Endothelial cell of umbilical vein (primary cell): ENCODE measurements at regions not wholly inside any gene's neighbourhood (a gene's known extent, or its start where the extent isn't known, plus 50 kb on each side); places are given as distances from the start of the nearest gene placed in this dataset.

Source experiments
- BruUV-seq: library from RNA; stranded (reverse); fragments of 400-500 nt; replicated peaks from 2 replicates; lab custom pipeline; 2021; lab: Mats Ljungman, UMichigan
- CTCF ChIA-PET: fragments of 300-600, 350-600 bp; sonication (Branson Sonifier 250); formaldehyde crosslinking; loops from one replicate; lab custom pipeline; 2021; ENCODE audit warnings: antibody characterized with exemption, inconsistent platforms; lab: Charles Lee
- POLR2A ChIA-PET: fragments of 300-600, 350-600 bp; sonication (Branson Sonifier 250); formaldehyde crosslinking; loops from one replicate; lab custom pipeline; 2021; ENCODE audit warnings: antibody characterized with exemption, inconsistent platforms; lab: Charles Lee
- DNase-seq: peaks from one replicate; pipeline ENCODE4 v3.0.0-alpha.2; 2011; ENCODE audit warnings: low read depth, low spot score
- FAIRE-seq: peaks from 2 replicates; lab custom pipeline; 2011; peaks lifted over from hg19 to GRCh38; lab: Jason Lieb, UNC
- H2AFZ ChIP-seq: 2 replicates; pipeline ENCODE4 v1.6.0; 2012; ENCODE audit warnings: low read depth, low read length, control low read depth, inconsistent platforms
- H3K27ac ChIP-seq: 2 replicates; pipeline ENCODE4 v1.5.1; 2011; ENCODE audit warnings: low read depth, mild to moderate bottlenecking, control low read depth, low read length, moderate library complexity; ENCODE audit not compliant: insufficient read depth
- H3K27me3 ChIP-seq, 2 experiments: 2 replicates each; pipeline versions ENCODE4 v1.6.0 to v1.6.1; 2011; ENCODE audit warnings: low read length in 2 of 2, mixed read lengths in 1 of 2; ENCODE audit not compliant: control insufficient read depth in 2 of 2, insufficient read depth in 2 of 2
- H3K36me3 ChIP-seq, 2 experiments: 2 replicates in 1 of 2; 3 replicates in 1 of 2; pipeline ENCODE4 v1.5.1; 2011; ENCODE audit warnings: low read length in 2 of 2, mild to moderate bottlenecking in 1 of 2, moderate library complexity in 1 of 2; ENCODE audit not compliant: control insufficient read depth in 2 of 2, insufficient read depth in 2 of 2; ENCODE audit errors: extremely low read depth in 1 of 2
- H3K4me1 ChIP-seq: 3 replicates; pipeline ENCODE4 v1.5.1; 2011; ENCODE audit warnings: mild to moderate bottlenecking, low read length; ENCODE audit not compliant: control insufficient read depth, insufficient read depth; ENCODE audit errors: extremely low read depth
- H3K4me2 ChIP-seq: 2 replicates; pipeline ENCODE4 v1.6.1; 2011; ENCODE audit warnings: low read length, control low read depth, mixed read lengths; ENCODE audit not compliant: insufficient read depth
- H3K4me3 ChIP-seq, 3 experiments: fragments of 200-600 bp in 1 of 3; sonication (generic), shearing (Covaris generic) in 1 of 3; replicated peaks in 1 of 3; 2 replicates each; pipeline ENCODE4 v1.5.1; 2011 to 2016; ENCODE audit warnings: control low read depth in 3 of 3, low read length in 3 of 3, mild to moderate bottlenecking in 2 of 3, inconsistent platforms in 1 of 3, low read depth in 1 of 3, moderate library complexity in 1 of 3; ENCODE audit not compliant: insufficient read depth in 1 of 3
- H3K79me2 ChIP-seq: 2 replicates; pipeline ENCODE4 v1.6.0; 2012; ENCODE audit warnings: low read length, inconsistent platforms; ENCODE audit not compliant: control insufficient read depth, insufficient read depth
- H3K9ac ChIP-seq: replicated peaks from 2 replicates; pipeline ENCODE3; 2011; ENCODE audit warnings: low read length, control low read depth; ENCODE audit not compliant: insufficient read depth; ENCODE audit errors: extremely low read depth
- H3K9me1 ChIP-seq: replicated peaks from 3 replicates; pipeline ENCODE4 v1.6.0; 2011; ENCODE audit warnings: mild to moderate bottlenecking, low read length; ENCODE audit not compliant: control insufficient read depth, insufficient read depth; ENCODE audit errors: extremely low read depth
- H3K9me3 ChIP-seq: replicated peaks from 2 replicates; pipeline ENCODE4 v1.5.1; 2012; ENCODE audit warnings: low read length, inconsistent platforms; ENCODE audit not compliant: control insufficient read depth, insufficient read depth
- H4K20me1 ChIP-seq: replicated peaks from 2 replicates; pipeline ENCODE3; 2011; ENCODE audit warnings: mild to moderate bottlenecking, low read length; ENCODE audit not compliant: control insufficient read depth, insufficient read depth; ENCODE audit errors: extremely low read depth
- CTCF ChIP-seq, 2 donors: IDR thresholded peaks; 1 replicate in 1 of 2; 2 replicates in 1 of 2; pipeline ENCODE4 v1.5.1; 2011; ENCODE audit warnings: low read length in 2 of 2, mild to moderate bottlenecking in 2 of 2, moderate library complexity in 2 of 2, control low read depth in 1 of 2, inconsistent platforms in 1 of 2, low read depth in 1 of 2; ENCODE audit not compliant: insufficient read depth in 1 of 2; ENCODE audit errors: extremely low read depth in 1 of 2
- EZH2 ChIP-seq: IDR thresholded peaks from 2 replicates; pipeline ENCODE4 v1.6.1; 2012; ENCODE audit warnings: borderline replicate concordance, low read depth, mild to moderate bottlenecking, moderate library complexity, low read length, inconsistent platforms; ENCODE audit not compliant: severe bottlenecking
- FOS ChIP-seq: IDR thresholded peaks from 2 replicates; pipeline ENCODE4 v1.6.1; 2011; ENCODE audit warnings: mild to moderate bottlenecking, low read length, moderate library complexity, borderline replicate concordance; ENCODE audit not compliant: insufficient read depth
- GATA2 ChIP-seq: IDR thresholded peaks from 2 replicates; pipeline ENCODE4 v1.7.0; 2011; ENCODE audit warnings: low read depth, mild to moderate bottlenecking, moderate library complexity, mixed read lengths, low read length; ENCODE audit not compliant: insufficient read length, insufficient read depth
- JUN ChIP-seq: IDR thresholded peaks from 2 replicates; pipeline ENCODE4 v1.6.1; 2011; ENCODE audit warnings: borderline replicate concordance, low read depth; ENCODE audit not compliant: insufficient read length, insufficient read depth
- MYC ChIP-seq: IDR thresholded peaks from one replicate; pipeline ENCODE4 v1.6.1; 2011; ENCODE audit warnings: mild to moderate bottlenecking, low read depth, low read length
- POLR2A ChIP-seq: IDR thresholded peaks from 2 replicates; pipeline ENCODE4 v1.6.1; 2012; ENCODE audit warnings: low read depth, mild to moderate bottlenecking, control low read depth, low read length
- POLR2AphosphoS5 ChIP-seq: IDR thresholded peaks from 2 replicates; pipeline ENCODE4 v1.6.1; 2012; ENCODE audit warnings: low read depth, mild to moderate bottlenecking, control low read depth, low read length, moderate library complexity; ENCODE audit not compliant: insufficient read depth
- dilution Hi-C: fragments of 300-500 bp; cut with MboI; formaldehyde crosslinking; loops from one replicate; pipeline ENCODE4 v1.15.0; 2019; ENCODE audit warnings: low sequenced_read_pairs; ENCODE audit not compliant: extremely low pct_ligation_motif_present
- intact Hi-C: fragments of 100-400 bp; cut with micrococcal nuclease; formaldehyde crosslinking; loops from one replicate; pipeline ENCODE4 v1.10.0; 2022
- TF ChIP-seq, protein P1 (sequence below): IDR thresholded peaks from 2 replicates; pipeline ENCODE4 v1.6.1; 2011; ENCODE audit not compliant: insufficient read depth, insufficient read length

GRCh38 chr22:27242917-27243589 lies 558.5 kb downstream of the MN1 start:
- DNase-seq (no peak), FAIRE-seq (no peak)
- Histone ChIP-seq H3K27ac (no peak overlapping the region), H3K9me3 (no peaks in the 10 kb centered on the region), H3K9ac (no peak overlapping the region), H2AFZ (no peak overlapping the region), H3K4me2 (no peak overlapping the region), H3K9me1 (no peaks in the 10 kb centered on the region), H3K4me3 (no peak overlapping the region), H3K27me3 (no peaks in the 10 kb centered on the region), H3K79me2 (no peaks in the 10 kb centered on the region), H3K36me3 (no peaks in the 10 kb centered on the region), H3K4me1 (peaks cover 45% of the 10 kb centered on the region), H4K20me1 (no peaks in the 10 kb centered on the region)
- intact Hi-C loops, result loop anchor here (5.0 to 10.0 kb wide), 2 partner anchors 408 to 571 kb away; no protein-coding TSS in a partner anchor
- BruUV-seq, result no TSS peak
- ChIA-PET CTCF (no interaction called here), POLR2A (no interaction called here)
- TF ChIP-seq POLR2A (no peak), CTCF (IDR thresholded peaks at IDR 0.05; ENCODE audit: extremely low read depth in 1 of 2, insufficient read depth in 1 of 2, low read depth in 1 of 2, low read length in 2 of 2) (no peak), FOS (no peak), GATA2 (no peak), POLR2AphosphoS5 (no peak), EZH2 (no peak), MYC (no peak), JUN (no peak)
- TF ChIP-seq, protein P1, sequence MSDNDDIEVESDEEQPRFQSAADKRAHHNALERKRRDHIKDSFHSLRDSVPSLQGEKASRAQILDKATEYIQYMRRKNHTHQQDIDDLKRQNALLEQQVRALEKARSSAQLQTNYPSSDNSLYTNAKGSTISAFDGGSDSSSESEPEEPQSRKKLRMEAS, result no peak
- dilution Hi-C loops, result no loop called here
